ENCODE measurements at regions not wholly inside any gene's neighbourhood (a gene's known extent, or its start where the extent isn't known, plus 50 kb on each side); places are given as distances from the start of the nearest gene placed in this dataset.

GRCh38 chr2:10964052-10964790, 52.5 kb downstream of the KCNF1 start:
- no peak for DNase-seq (ENCODE audit: low read depth)
- in situ Hi-C loops (cut with HindIII; ENCODE audit: low pct_unique_long_range_greater_than_20kb, low sequenced_read_pairs), result no loop called here

GRCh38 chr2:10965241-10965843, 53.6 kb downstream of the KCNF1 start:
- in situ Hi-C loops (cut with HindIII; ENCODE audit: low pct_unique_long_range_greater_than_20kb, low sequenced_read_pairs), result no loop called here
- no peak for DNase-seq (ENCODE audit: low read depth)

GRCh38 chr2:10966056-10966455, 54.3 kb downstream of the KCNF1 start:
- in situ Hi-C loops (cut with HindIII; ENCODE audit: low pct_unique_long_range_greater_than_20kb, low sequenced_read_pairs), result no loop called here
- DNase-seq (ENCODE audit: low read depth), result no peak

GRCh38 chr2:10966741-10967140, 55.0 kb downstream of the KCNF1 start:
- no peak for DNase-seq (ENCODE audit: low read depth)
- in situ Hi-C loops (cut with HindIII; ENCODE audit: low pct_unique_long_range_greater_than_20kb, low sequenced_read_pairs), result no loop called here

- in situ Hi-C loops (cut with HindIII; ENCODE audit: low pct_unique_long_range_greater_than_20kb, low sequenced_read_pairs), result no loop called here
- DNase-seq (ENCODE audit: low read depth), result no peak
Observed at GRCh38 chr2:10968176-10968575, 56.4 kb downstream of the KCNF1 start.

GRCh38 chr2:10970666-10971065, 58.9 kb downstream of the KCNF1 start:
- DNase-seq (ENCODE audit: low read depth), result no peak
- in situ Hi-C loops (cut with HindIII; ENCODE audit: low pct_unique_long_range_greater_than_20kb, low sequenced_read_pairs), result no loop called here

GRCh38 chr2:10971161-10971887, 59.6 kb downstream of the KCNF1 start:
- in situ Hi-C loops (cut with HindIII; ENCODE audit: low pct_unique_long_range_greater_than_20kb, low sequenced_read_pairs), result no loop called here
- DNase-seq (ENCODE audit: low read depth), result no peak

GRCh38 chr2:10971888-10972260, 60.1 kb downstream of the KCNF1 start:
- DNase-seq (ENCODE audit: low read depth), result no peak
- in situ Hi-C loops (cut with HindIII; ENCODE audit: low pct_unique_long_range_greater_than_20kb, low sequenced_read_pairs), result no loop called here

GRCh38 chr2:10972683-10973433, 61.1 kb downstream of the KCNF1 start:
- no peak for DNase-seq (ENCODE audit: low read depth)
- in situ Hi-C loops (cut with HindIII; ENCODE audit: low pct_unique_long_range_greater_than_20kb, low sequenced_read_pairs), result no loop called here

- no peak for DNase-seq (ENCODE audit: low read depth)
- in situ Hi-C loops (cut with HindIII; ENCODE audit: low pct_unique_long_range_greater_than_20kb, low sequenced_read_pairs), result no loop called here
Observed at GRCh38 chr2:10973766-10974165, 62.0 kb downstream of the KCNF1 start.

- in situ Hi-C loops (cut with HindIII; ENCODE audit: low pct_unique_long_range_greater_than_20kb, low sequenced_read_pairs), result no loop called here
Observed at GRCh38 chr2:10977003-10977402, 65.3 kb downstream of the KCNF1 start.

GRCh38 chr2:10977621-10978020, 65.9 kb downstream of the KCNF1 start:
- DNase-seq (ENCODE audit: low read depth), result no peak
- in situ Hi-C loops (cut with HindIII; ENCODE audit: low pct_unique_long_range_greater_than_20kb, low sequenced_read_pairs), result no loop called here

More at GRCh38 chr2:10977003-10977402, 65.3 kb downstream of the KCNF1 start:
- DNase-seq (ENCODE audit: low read depth), result no peak

- no peak for DNase-seq (ENCODE audit: low read depth)
- in situ Hi-C loops (cut with HindIII; ENCODE audit: low pct_unique_long_range_greater_than_20kb, low sequenced_read_pairs), result no loop called here
Observed at GRCh38 chr2:10978090-10978670, 66.4 kb downstream of the KCNF1 start.

GRCh38 chr2:10980071-10980470, 68.3 kb downstream of the KCNF1 start:
- no peak for DNase-seq (ENCODE audit: low read depth)
- in situ Hi-C loops (cut with HindIII; ENCODE audit: low pct_unique_long_range_greater_than_20kb, low sequenced_read_pairs), result no loop called here

- in situ Hi-C loops (cut with HindIII; ENCODE audit: low pct_unique_long_range_greater_than_20kb, low sequenced_read_pairs), result no loop called here
- DNase-seq (ENCODE audit: low read depth), result no peak
Observed at GRCh38 chr2:10980886-10981425, 69.2 kb downstream of the KCNF1 start.

GRCh38 chr2:10981451-10981850, 69.7 kb downstream of the KCNF1 start:
- no peak for DNase-seq (ENCODE audit: low read depth)
- in situ Hi-C loops (cut with HindIII; ENCODE audit: low pct_unique_long_range_greater_than_20kb, low sequenced_read_pairs), result no loop called here

GRCh38 chr2:10981941-10982431, 70.3 kb downstream of the KCNF1 start:
- no peak for DNase-seq (ENCODE audit: low read depth)
- in situ Hi-C loops (cut with HindIII; ENCODE audit: low pct_unique_long_range_greater_than_20kb, low sequenced_read_pairs), result no loop called here

Data from Caki2 (cell line).